Right lobe of liver (tissue), 6 donors: ENCODE measurements at regions not wholly inside any gene's neighbourhood (a gene's known extent, or its start where the extent isn't known, plus 50 kb on each side); places are given as distances from the start of the nearest gene placed in this dataset.
"Not testable (repeated sequence)": the region's sequence is repeated elsewhere in the genome, so short reads cannot be mapped to it uniquely, and the experiment has no call there.

Experiments
- ATAC-seq, 4 donors: fragments of 200-7000 bp; cut with Tn5 transposase; one replicate each; pipeline ENCODE4 v1.9.1; 2020; ENCODE audit warnings: mild to moderate bottlenecking in 4 of 4, moderate library complexity in 4 of 4
- DNase-seq, 3 donors: peaks; one replicate each; pipeline ENCODE4 v3.0.0-alpha.2; 2020
- H3K27ac ChIP-seq, 3 donors: fragments of 200-600 bp; one replicate each; pipeline ENCODE4 v1.8.0; 2022
- H3K27me3 ChIP-seq, 2 donors: fragments of 200-600 bp; one replicate each; pipeline ENCODE4 v1.8.0; 2022
- H3K36me3 ChIP-seq, 4 donors: fragments of 200-600 bp; sonication (generic) in 1 of 4; one replicate each; pipeline versions ENCODE4 v1.5.1 to v1.8.0; 2017 to 2022; ENCODE audit warnings: control low read depth in 1 of 4
- H3K4me1 ChIP-seq, 4 donors: fragments of 200-600 bp; sonication (generic) in 1 of 4; one replicate each; pipeline versions ENCODE4 v1.5.1 to v1.8.0; 2017 to 2022; ENCODE audit warnings: control low read depth in 1 of 4
- H3K4me3 ChIP-seq, 3 donors: fragments of 200-600 bp; one replicate each; pipeline ENCODE4 v1.8.0; 2022
- H3K9me3 ChIP-seq, 4 donors: fragments of 200-600 bp; sonication (generic) in 1 of 4; one replicate each; pipeline versions ENCODE4 v1.5.1 to v1.8.0; 2017 to 2022; ENCODE audit warnings: control low read depth in 1 of 4
- WGBS: methylation state at CpG from one replicate; pipeline ENCODE4 v1.1.6; 2018; ENCODE audit warnings: low coverage, low lambda C conversion rate; ENCODE audit not compliant: insufficient coverage; ENCODE audit errors: missing lambda C conversion rate; 5-methylcytosine and 5-hydroxymethylcytosine counted together
- intact Hi-C, 2 donors: fragments of 100-400 bp; cut with DNase I; formaldehyde crosslinking; loops; one replicate each; pipeline versions ENCODE4 v1.11.2 to v1.14.1; 2022
- donor health status: DM: no; HTN: yes; CAD: no.
- donor health status: DM: no; HTN: no; CAD: no.
- donor health status: DM: no; HTN: no; CAD: no.
- donor health status: DM: no; HTN: yes; CAD: no.
- donor health status: DM: no; HTN: yes; CAD: no.

DNA sequence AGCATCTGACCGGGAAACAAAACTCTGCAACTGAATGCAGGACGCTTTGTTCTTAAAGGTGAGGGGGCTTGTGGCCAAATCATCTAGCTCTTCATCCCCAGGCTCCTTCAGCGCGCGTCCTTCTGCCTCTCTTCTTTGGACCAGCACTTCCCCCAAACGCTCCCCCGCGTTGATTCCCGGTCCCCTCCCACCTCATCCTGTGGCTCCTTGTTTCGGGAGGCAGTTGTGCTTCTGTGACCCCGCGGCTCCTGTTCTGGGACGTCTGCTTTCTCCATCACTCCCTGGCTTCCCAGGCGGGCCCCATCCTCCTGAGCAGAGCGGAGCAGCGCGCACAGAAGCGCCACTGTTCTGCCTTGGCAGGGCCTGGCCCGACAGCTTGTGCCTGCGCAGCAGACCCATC is 109.7 kb upstream of the ZNG1E start:
- ATAC-seq, intact Hi-C loops, H3K27me3 ChIP-seq, H3K4me3 ChIP-seq, H3K36me3 ChIP-seq, DNase-seq, H3K27ac ChIP-seq, H3K9me3 ChIP-seq, H3K4me1 ChIP-seq: not testable (repeated sequence)
- WGBS, result 14% methylated on average over 7 of the region's 20 CpGs

GRCh38 chr9:65519018-65519417 is 156.7 kb upstream of the ZNG1E start:
- ATAC-seq, H3K4me3 ChIP-seq, H3K27ac ChIP-seq, intact Hi-C loops, H3K4me1 ChIP-seq, H3K9me3 ChIP-seq, H3K36me3 ChIP-seq, DNase-seq, H3K27me3 ChIP-seq: not testable (repeated sequence)
- no CpG with 5 or more reads among the region's 15 CpGs for WGBS

DNA sequence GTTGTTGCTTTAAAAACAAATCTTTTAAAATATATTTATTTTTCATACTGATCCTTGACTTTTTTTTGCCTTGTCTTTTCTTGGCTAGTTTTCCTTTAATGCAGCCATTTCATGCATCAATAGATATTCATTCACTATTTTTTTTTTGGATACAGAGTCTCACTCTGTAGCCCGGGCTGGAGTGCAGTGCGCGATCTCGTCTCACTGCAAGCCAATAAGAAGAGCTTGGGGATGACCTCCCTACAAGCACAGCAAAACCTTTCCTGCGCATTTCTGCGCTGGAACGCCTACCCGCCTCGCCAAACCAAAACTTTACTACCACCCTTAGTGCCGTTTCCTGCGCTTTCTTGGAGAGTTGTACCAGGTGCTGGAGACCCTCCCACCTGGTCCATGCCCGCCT is 161.3 kb upstream of the ZNG1E start:
- H3K27me3 ChIP-seq, ATAC-seq, H3K9me3 ChIP-seq, H3K36me3 ChIP-seq, H3K27ac ChIP-seq, DNase-seq, intact Hi-C loops, H3K4me1 ChIP-seq, H3K4me3 ChIP-seq: not testable (repeated sequence)
- 79% methylated on average over 12 of the region's 12 CpGs for WGBS

DNA sequence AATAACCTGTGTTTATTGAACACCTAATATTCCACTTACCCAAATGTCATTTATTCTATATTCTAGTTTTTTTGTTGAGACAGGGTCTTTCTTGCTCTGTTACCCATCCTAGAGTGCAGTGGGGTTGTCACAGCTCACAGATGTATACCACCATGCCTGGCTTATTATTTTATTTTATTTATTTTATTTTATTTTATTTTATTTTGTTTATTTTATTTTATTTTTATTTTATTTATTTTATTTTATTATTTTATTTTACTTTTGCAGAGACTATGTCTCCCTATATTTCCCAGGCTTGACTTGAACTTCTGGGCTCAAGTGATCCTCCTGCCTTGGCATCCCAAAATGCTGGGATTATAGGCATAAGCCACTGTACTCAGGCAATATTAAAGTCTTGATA is 167.8 kb upstream of the ZNG1E start:
- intact Hi-C loops, DNase-seq, H3K27me3 ChIP-seq, H3K4me1 ChIP-seq, H3K4me3 ChIP-seq, H3K9me3 ChIP-seq, ATAC-seq, H3K36me3 ChIP-seq, H3K27ac ChIP-seq: not testable (repeated sequence)

GRCh38 chr9:65504686-65505085 is 171.0 kb upstream of the ZNG1E start:
- 28% methylated on average over 2 of the region's 7 CpGs for WGBS
- H3K36me3 ChIP-seq, ATAC-seq, H3K4me1 ChIP-seq, H3K4me3 ChIP-seq, H3K27ac ChIP-seq, H3K27me3 ChIP-seq, H3K9me3 ChIP-seq, DNase-seq, intact Hi-C loops: not testable (repeated sequence)

GRCh38 chr9:65503696-65504095 is 172.0 kb upstream of the ZNG1E start:
- H3K27me3 ChIP-seq, H3K4me1 ChIP-seq, H3K36me3 ChIP-seq, ATAC-seq, H3K27ac ChIP-seq, H3K9me3 ChIP-seq, H3K4me3 ChIP-seq, DNase-seq, intact Hi-C loops: not testable (repeated sequence)
- 81% methylated on average over 16 of the region's 16 CpGs for WGBS

GRCh38 chr9:65482890-65483289 is 192.8 kb upstream of the ZNG1E start:
- H3K4me1 ChIP-seq, H3K27me3 ChIP-seq, H3K4me3 ChIP-seq, DNase-seq, H3K9me3 ChIP-seq, H3K27ac ChIP-seq, intact Hi-C loops, H3K36me3 ChIP-seq, ATAC-seq: not testable (repeated sequence)
- 62% methylated on average over 12 of the region's 13 CpGs for WGBS

GRCh38 chr9:65481291-65481690 is 194.4 kb upstream of the ZNG1E start:
- H3K36me3 ChIP-seq, H3K27ac ChIP-seq, H3K9me3 ChIP-seq, ATAC-seq, intact Hi-C loops, H3K4me1 ChIP-seq, H3K27me3 ChIP-seq, H3K4me3 ChIP-seq, DNase-seq: not testable (repeated sequence)
- 60% methylated on average over 1 of the region's 10 CpGs for WGBS

DNA sequence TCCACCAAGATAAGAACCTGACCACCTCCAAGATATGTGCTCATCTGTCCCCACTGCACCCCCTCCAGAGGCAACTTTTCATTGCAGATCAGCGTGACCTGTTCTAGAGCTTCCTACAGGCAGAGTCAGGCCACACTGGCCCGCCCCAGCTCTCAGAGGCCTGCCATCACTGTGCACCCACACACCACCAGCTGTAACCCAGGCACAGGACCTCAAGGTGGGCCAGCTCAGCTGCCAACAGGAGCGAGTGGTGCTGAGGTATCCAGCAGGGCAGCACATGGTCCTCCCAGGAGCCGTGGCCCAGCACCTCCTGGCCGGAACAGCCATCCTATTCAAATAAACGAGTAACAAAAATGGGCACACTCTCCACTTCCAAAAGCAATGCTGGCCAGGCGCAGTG is 189.9 kb upstream of the FOXD4L5 start:
- no CpG with 5 or more reads among the region's 7 CpGs for WGBS
- DNase-seq, H3K36me3 ChIP-seq, H3K27ac ChIP-seq, H3K9me3 ChIP-seq, intact Hi-C loops, H3K27me3 ChIP-seq, ATAC-seq, H3K4me3 ChIP-seq, H3K4me1 ChIP-seq: not testable (repeated sequence)

DNA sequence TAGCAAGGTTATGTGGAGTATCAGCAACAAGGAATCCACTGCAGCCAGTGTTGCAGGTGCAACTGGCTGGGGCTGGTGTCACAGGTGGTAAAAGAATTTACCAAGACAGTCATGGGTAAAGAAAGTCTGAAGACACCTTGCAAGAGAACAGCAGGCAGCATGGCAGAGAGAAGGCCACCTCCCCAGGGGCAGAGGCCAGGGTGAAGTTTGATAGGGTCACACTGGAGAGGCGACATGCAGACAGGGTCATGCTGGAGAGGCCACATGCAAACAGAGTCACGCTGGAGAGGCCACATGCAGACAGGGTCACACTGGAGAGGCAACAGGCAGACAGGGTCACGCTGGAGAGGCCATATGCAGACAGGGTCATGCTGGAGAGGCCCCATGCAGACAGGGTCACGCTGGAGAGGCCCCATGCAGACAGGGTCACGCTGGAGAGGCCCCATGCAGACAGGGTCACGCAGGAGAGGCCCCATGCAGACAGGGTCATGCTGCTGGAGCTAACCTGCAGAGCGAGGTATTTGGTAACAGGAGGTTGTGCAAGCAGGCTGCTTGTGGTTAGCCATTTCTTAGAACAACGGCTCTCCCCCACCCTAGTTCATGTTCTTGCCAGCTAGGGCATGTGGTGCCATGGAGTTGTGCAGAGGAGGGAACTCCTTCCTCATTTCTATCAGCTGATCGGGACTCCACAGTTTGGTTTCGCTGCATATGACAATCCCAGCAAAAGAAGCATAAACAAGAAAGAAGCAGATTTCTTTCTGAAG is 188.2 kb upstream of the FOXD4L5 start:
- 40% methylated on average over 4 of the region's 10 CpGs for WGBS
- ATAC-seq, H3K4me3 ChIP-seq: not testable (repeated sequence)

GRCh38 chr9:65471106-65471505 is 186.1 kb upstream of the FOXD4L5 start:
- DNase-seq, H3K36me3 ChIP-seq, H3K4me1 ChIP-seq, intact Hi-C loops, H3K27me3 ChIP-seq, H3K9me3 ChIP-seq, ATAC-seq, H3K27ac ChIP-seq, H3K4me3 ChIP-seq: not testable (repeated sequence)
- WGBS, result 29% methylated on average over 2 of the region's 7 CpGs

More for the DNA sequence above, 188.2 kb upstream of the FOXD4L5 start:
- DNase-seq, H3K27ac ChIP-seq, H3K4me1 ChIP-seq, intact Hi-C loops, H3K9me3 ChIP-seq, H3K27me3 ChIP-seq, H3K36me3 ChIP-seq: not testable (repeated sequence)
